ENCODE measurements at regions not wholly inside any gene's neighbourhood (a gene's known extent, or its start where the extent isn't known, plus 50 kb on each side); places are given as distances from the start of the nearest gene placed in this dataset.

GRCh38 chr6:113632220-113632864 is 224.8 kb upstream of the MARCKS start:
- TF ChIP-seq POLR2A (IDR thresholded peaks at IDR 0.05; ENCODE audit: extremely low read depth, insufficient read length) (no peak), CTCF (IDR thresholded peaks at IDR 0.05; ENCODE audit: low read depth, low read length) (no peak)
- TF ChIP-seq, protein P1, sequence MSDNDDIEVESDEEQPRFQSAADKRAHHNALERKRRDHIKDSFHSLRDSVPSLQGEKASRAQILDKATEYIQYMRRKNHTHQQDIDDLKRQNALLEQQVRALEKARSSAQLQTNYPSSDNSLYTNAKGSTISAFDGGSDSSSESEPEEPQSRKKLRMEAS (IDR thresholded peaks at IDR 0.05; ENCODE audit: low read depth, low read length), result no peak

Measured in NB4 (cell line).